OCI-LY3 (cell line): ENCODE measurements at regions not wholly inside any gene's neighbourhood (a gene's known extent, or its start where the extent isn't known, plus 50 kb on each side); places are given as distances from the start of the nearest gene placed in this dataset.

Source experiments
- H2AFZ ChIP-seq: fragments of 200-600, 300-600 bp; shearing (Covaris generic); 2 replicates; pipeline ENCODE4 v1.6.0; 2014; ENCODE audit warnings: antibody characterized with exemption, low read depth, low read length
- H3K27ac ChIP-seq: fragments of 200-600, 300-600 bp; sonication (generic); 2 replicates; pipeline ENCODE4 v1.5.1; 2014; ENCODE audit warnings: mild to moderate bottlenecking, low read length, moderate library complexity, mixed read lengths
- H3K27me3 ChIP-seq: fragments of 200-600, 300-600 bp; sonication (generic); 2 replicates; pipeline ENCODE4 v1.6.1; 2014; ENCODE audit warnings: low read depth, low read length, mixed read lengths
- H3K36me3 ChIP-seq: fragments of 200-600, 300-600 bp; sonication (generic); replicated peaks from 2 replicates; pipeline ENCODE3; 2014; ENCODE audit warnings: low read depth, low read length, mixed read lengths
- H3K4me1 ChIP-seq: fragments of 300-600, 200-600 bp; sonication (generic); 2 replicates; pipeline ENCODE4 v1.6.1; 2014; ENCODE audit warnings: low read length, mixed read lengths
- H3K4me2 ChIP-seq: fragments of 200-600, 300-600 bp; sonication (generic); 2 replicates; pipeline ENCODE4 v1.6.1; 2014; ENCODE audit warnings: low read length, mixed read lengths
- H3K4me3 ChIP-seq: fragments of 300-600, 200-600 bp; sonication (generic); 2 replicates; pipeline ENCODE4 v1.5.1; 2014; ENCODE audit warnings: antibody characterized with exemption, mild to moderate bottlenecking, low read length, moderate library complexity
- H3K79me2 ChIP-seq: fragments of 300-600, 200-600 bp; shearing (Covaris generic); 2 replicates; pipeline ENCODE4 v1.6.1; 2014; ENCODE audit warnings: mild to moderate bottlenecking, low read length, mixed read lengths
- H3K9ac ChIP-seq: fragments of 300-600, 200-600 bp; shearing (Covaris generic); 2 replicates; pipeline ENCODE4 v1.6.0; 2014; ENCODE audit warnings: mild to moderate bottlenecking, low read length, moderate library complexity
- H3K9me3 ChIP-seq: fragments of 200-600, 300-600 bp; shearing (Covaris generic); 2 replicates; pipeline ENCODE4 v1.6.1; 2014; ENCODE audit warnings: low read length, mixed read lengths; ENCODE audit not compliant: insufficient read depth
- H4K20me1 ChIP-seq: fragments of 200-600, 300-600 bp; sonication (generic); 2 replicates; pipeline ENCODE4 v1.6.1; 2016; ENCODE audit warnings: low read length, mixed read lengths; ENCODE audit not compliant: insufficient read depth
- EZH2phosphoT487 ChIP-seq: fragments of 200-600 bp; shearing (Covaris generic); IDR thresholded peaks from 2 replicates; pipeline ENCODE4 v1.6.1; 2018; ENCODE audit warnings: antibody characterized with exemption, mixed run types, low read depth
- TF ChIP-seq, protein P1 (sequence below): fragments of 200-600, 300-600 bp; sonication (generic); IDR thresholded peaks from 2 replicates; pipeline ENCODE4 v1.5.1; 2014; ENCODE audit warnings: antibody characterized with exemption, low read length, low read depth

DNA sequence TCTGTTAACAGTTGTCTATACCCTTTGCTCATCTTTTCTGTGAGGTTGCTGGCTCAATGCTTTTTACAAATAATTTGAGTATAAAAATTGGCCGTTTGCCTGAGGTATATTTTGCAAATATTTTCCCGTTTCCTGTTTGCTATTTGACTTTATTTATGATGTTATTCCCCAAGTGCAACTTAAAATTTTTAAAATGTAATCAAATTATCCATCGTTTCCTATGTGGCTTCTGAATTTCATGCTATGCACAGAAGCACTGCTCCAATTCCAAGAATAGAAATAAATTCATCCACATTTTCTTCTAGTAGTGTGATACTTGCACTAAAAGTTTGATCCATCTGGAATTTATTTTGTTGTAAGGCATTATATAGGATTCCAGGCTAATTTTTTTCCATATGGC lies 123.6 kb downstream of the ZNF608 start:
- H4K20me1 ChIP-seq = no peaks in the 10 kb centered on the region
- peaks cover 6% of the 10 kb centered on the region; the same call in 1 of the 2 replicates for H3K4me1 ChIP-seq
- no peak for TF ChIP-seq EZH2phosphoT487
- TF ChIP-seq, protein P1, sequence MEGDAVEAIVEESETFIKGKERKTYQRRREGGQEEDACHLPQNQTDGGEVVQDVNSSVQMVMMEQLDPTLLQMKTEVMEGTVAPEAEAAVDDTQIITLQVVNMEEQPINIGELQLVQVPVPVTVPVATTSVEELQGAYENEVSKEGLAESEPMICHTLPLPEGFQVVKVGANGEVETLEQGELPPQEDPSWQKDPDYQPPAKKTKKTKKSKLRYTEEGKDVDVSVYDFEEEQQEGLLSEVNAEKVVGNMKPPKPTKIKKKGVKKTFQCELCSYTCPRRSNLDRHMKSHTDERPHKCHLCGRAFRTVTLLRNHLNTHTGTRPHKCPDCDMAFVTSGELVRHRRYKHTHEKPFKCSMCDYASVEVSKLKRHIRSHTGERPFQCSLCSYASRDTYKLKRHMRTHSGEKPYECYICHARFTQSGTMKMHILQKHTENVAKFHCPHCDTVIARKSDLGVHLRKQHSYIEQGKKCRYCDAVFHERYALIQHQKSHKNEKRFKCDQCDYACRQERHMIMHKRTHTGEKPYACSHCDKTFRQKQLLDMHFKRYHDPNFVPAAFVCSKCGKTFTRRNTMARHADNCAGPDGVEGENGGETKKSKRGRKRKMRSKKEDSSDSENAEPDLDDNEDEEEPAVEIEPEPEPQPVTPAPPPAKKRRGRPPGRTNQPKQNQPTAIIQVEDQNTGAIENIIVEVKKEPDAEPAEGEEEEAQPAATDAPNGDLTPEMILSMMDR = no peak
- no peaks in the 10 kb centered on the region for H3K36me3 ChIP-seq
- H3K4me3 ChIP-seq = no peak overlapping the region
- H3K27ac ChIP-seq = no peak overlapping the region
- H3K4me2 ChIP-seq = no peak overlapping the region
- no peak overlapping the region for H2AFZ ChIP-seq
- no peaks in the 10 kb centered on the region for H3K27me3 ChIP-seq
- H3K9me3 ChIP-seq = no peaks in the 10 kb centered on the region
- H3K79me2 ChIP-seq = no peaks in the 10 kb centered on the region
- no peak overlapping the region for H3K9ac ChIP-seq

DNA sequence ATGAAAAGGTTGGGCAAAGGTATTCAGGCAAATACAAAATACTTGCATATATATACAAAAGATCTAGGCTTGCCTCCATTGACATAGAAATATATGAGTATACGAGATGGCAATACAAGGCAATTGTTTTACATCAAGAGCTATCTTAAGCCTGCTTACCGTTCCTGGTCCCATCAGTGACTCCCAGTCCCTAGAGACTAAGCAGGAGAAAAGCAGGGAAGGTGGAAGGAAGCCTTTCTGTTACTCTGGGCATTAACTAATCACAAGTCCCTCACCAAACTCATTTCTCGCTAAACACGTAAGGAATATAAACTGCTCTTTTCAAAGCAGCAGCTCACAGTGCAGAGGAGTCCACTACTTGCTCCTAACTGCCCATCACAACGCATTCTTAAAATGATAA lies 125.2 kb downstream of the ZNF608 start:
- Histone ChIP-seq H3K36me3 (no peaks in the 10 kb centered on the region), H3K4me2 (no peak overlapping the region), H3K27me3 (no peaks in the 10 kb centered on the region), H3K79me2 (no peaks in the 10 kb centered on the region), H3K9ac (no peak overlapping the region), H3K9me3 (no peaks in the 10 kb centered on the region), H3K4me3 (no peak overlapping the region), H2AFZ (no peak overlapping the region), H3K4me1 (peaks cover 6% of the 10 kb centered on the region; the same call in 1 of the 2 replicates), H4K20me1 (no peaks in the 10 kb centered on the region), H3K27ac (no peak overlapping the region)
- TF ChIP-seq EZH2phosphoT487 = no peak
- TF ChIP-seq, protein P1 = no peak

DNA sequence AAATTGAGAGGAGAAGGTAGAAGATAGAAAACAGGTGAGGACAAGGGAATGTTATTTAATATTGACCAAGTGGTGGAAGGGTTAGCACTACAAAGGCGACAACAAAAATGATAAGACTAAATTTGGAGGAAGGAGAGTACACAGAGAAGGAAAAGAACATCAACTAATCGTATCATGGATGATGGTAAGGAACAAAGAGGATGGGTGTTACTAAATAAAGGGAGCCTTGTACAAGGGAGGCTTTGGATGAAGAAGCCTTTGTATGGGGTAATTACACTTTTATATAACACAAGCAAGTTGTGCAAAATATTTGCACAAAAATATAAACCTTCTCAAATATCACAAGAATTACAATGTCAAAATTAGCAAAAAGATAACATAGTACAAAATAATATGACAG lies 125.7 kb downstream of the ZNF608 start:
- Histone ChIP-seq H4K20me1 (no peaks in the 10 kb centered on the region), H3K9ac (no peak overlapping the region), H3K27me3 (no peaks in the 10 kb centered on the region), H3K27ac (no peak overlapping the region), H3K4me3 (no peak overlapping the region), H3K79me2 (no peaks in the 10 kb centered on the region), H3K4me2 (no peak overlapping the region), H3K36me3 (no peaks in the 10 kb centered on the region), H3K4me1 (peaks cover 6% of the 10 kb centered on the region; the same call in 1 of the 2 replicates), H3K9me3 (no peaks in the 10 kb centered on the region), H2AFZ (no peak overlapping the region)
- no peak for TF ChIP-seq EZH2phosphoT487
- TF ChIP-seq, protein P1 = no peak

DNA sequence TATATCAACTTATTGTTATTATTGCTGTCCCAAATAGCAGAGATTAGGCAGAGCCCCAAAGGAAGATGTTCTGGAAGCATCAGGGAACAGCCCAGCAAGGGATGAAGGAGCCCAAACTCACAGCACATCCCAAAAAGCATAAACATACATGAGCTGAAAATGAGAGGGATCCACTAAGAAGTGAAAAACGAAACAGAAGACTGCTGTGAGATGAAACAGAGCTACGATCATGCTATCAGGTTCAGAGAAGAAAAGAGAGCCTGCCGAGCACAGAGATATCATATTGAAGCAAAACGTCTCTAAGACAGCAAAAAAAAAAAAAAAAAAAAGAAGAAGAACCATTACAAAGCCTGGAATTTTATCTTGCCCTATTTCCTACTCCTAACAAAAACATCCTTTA lies 127.3 kb downstream of the ZNF608 start:
- Histone ChIP-seq H4K20me1 (no peaks in the 10 kb centered on the region), H3K36me3 (no peaks in the 10 kb centered on the region), H3K4me2 (peak overlapping the region; percentile 62), H3K27me3 (no peaks in the 10 kb centered on the region), H3K9me3 (no peaks in the 10 kb centered on the region), H3K4me3 (peak overlapping the region; percentile 12), H3K27ac (no peak overlapping the region), H3K4me1 (peaks cover 6% of the 10 kb centered on the region; the same call in 1 of the 2 replicates), H3K9ac (no peak overlapping the region), H2AFZ (peak overlapping the region; percentile 45; the same call in 1 of the 2 replicates), H3K79me2 (no peaks in the 10 kb centered on the region)
- TF ChIP-seq, protein P1 = no peak
- no peak for TF ChIP-seq EZH2phosphoT487
